ENCODE measurements at regions not wholly inside any gene's neighbourhood (a gene's known extent, or its start where the extent isn't known, plus 50 kb on each side); places are given as distances from the start of the nearest gene placed in this dataset.

DNA sequence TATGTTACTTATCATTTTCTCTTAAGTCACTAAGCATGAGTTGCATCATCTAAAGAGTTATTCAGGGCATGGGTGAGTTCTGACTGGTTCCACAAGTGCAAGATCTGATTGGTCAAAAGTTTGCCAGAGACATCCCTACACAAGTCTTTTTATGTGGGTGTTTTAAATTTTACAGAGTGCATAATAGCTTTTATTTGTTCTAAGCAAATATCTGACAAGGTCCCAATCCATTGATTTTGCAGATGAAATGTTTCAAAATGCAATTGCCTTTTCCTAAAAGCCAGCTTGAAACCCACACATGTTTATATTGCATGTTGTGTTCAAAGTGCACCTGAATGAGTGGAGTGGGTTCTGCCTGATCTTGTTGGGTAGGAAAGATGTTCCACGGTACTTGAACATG, 101.7 kb upstream of the PAX6 start:
- WGBS (ENCODE audit: insufficient coverage) = 100% methylated on average over 1 of the region's 1 CpG
- CTCF ChIA-PET = no interaction called here
- H3K27me3 ChIP-seq (replicated peaks in 2 of 5; ENCODE audit: control insufficient read depth in 4 of 5, insufficient read depth in 5 of 5, low read length in 4 of 5) = peaks cover 0 to 4% (median 0%) of the 10 kb centered on the region in 5 experiments
- POLR2A ChIA-PET = no interaction called here
- no peaks in the 10 kb centered on the region for H3K36me3 ChIP-seq (ENCODE audit: control insufficient read depth in 4 of 4, insufficient read depth in 4 of 4, low read length in 3 of 4)
- H3K4me1 ChIP-seq (ENCODE audit: control extremely low read depth in 1 of 4, control insufficient read depth in 4 of 4, insufficient read depth in 4 of 4, low read length in 3 of 4) = no peaks in the 10 kb centered on the region
- no peak overlapping the region for H3K4me3 ChIP-seq (ENCODE audit: control insufficient read depth in 1 of 7, extremely low read depth in 1 of 7, insufficient read depth in 4 of 7, low read depth in 2 of 7, low read length in 6 of 7)
- H3K9me3 ChIP-seq (ENCODE audit: control extremely low read depth in 1 of 5, control insufficient read depth in 4 of 5, insufficient read depth in 2 of 5, low read depth in 1 of 5, low read length in 4 of 5) = no peaks in the 10 kb centered on the region
- no peak overlapping the region for H3K27ac ChIP-seq (ENCODE audit: insufficient read depth in 1 of 2, low read depth in 1 of 2, low read length in 2 of 2, poor library complexity in 1 of 2, severe bottlenecking in 2 of 2)
- DNase-seq = no peak

DNA sequence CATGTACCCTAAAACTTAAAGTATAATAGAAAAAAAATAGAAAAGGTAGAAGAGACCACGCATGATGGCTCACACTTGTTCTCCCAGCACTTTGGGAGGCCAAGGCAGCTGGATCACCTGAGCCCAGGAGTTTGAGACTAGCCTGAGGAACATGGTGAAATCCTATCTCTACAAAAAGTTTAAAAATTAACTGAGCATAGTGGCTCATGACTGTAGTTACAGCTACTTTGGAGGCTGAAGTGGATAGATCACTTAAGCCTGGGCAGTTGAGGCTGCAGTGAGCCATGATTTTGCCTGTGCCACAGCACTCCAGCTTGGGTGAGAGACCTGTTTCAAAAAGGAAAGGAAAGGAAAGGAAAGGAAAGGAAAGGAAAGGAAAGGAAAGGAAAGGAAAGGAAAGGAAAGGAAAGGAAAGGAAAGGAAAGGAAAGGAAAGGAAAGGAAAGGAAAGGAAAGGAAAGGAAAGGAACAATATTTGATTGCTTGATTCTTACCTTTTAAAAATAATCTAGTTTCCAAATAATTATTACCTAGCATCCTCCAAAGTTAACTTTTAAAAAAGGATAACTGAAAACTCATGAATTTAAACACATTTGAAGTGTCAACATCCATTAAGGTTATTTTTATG, 99.9 kb upstream of the PAX6 start:
- CTCF ChIA-PET = no interaction called here
- DNase-seq = no peak
- Histone ChIP-seq H3K9me3 (ENCODE audit: control extremely low read depth in 1 of 5, control insufficient read depth in 4 of 5, insufficient read depth in 2 of 5, low read depth in 1 of 5, low read length in 4 of 5) (peaks cover 0 to 2% (median 0%) of the 10 kb centered on the region in 5 experiments), H3K36me3 (ENCODE audit: control insufficient read depth in 4 of 4, insufficient read depth in 4 of 4, low read length in 3 of 4) (no peaks in the 10 kb centered on the region), H3K4me1 (ENCODE audit: control extremely low read depth in 1 of 4, control insufficient read depth in 4 of 4, insufficient read depth in 4 of 4, low read length in 3 of 4) (no peaks in the 10 kb centered on the region), H3K27ac (ENCODE audit: insufficient read depth in 1 of 2, low read depth in 1 of 2, low read length in 2 of 2, poor library complexity in 1 of 2, severe bottlenecking in 2 of 2) (no peak overlapping the region), H3K27me3 (replicated peaks in 2 of 5; ENCODE audit: control insufficient read depth in 4 of 5, insufficient read depth in 5 of 5, low read length in 4 of 5) (peaks cover 0 to 4% (median 0%) of the 10 kb centered on the region in 5 experiments), H3K4me3 (ENCODE audit: control insufficient read depth in 1 of 7, extremely low read depth in 1 of 7, insufficient read depth in 4 of 7, low read depth in 2 of 7, low read length in 6 of 7) (no peak overlapping the region)
- 100% methylated on average over 1 of the region's 1 CpG for WGBS (ENCODE audit: insufficient coverage)
- POLR2A ChIA-PET = no interaction called here

- H3K4me1 ChIP-seq (ENCODE audit: control extremely low read depth in 1 of 4, control insufficient read depth in 4 of 4, insufficient read depth in 4 of 4, low read length in 3 of 4) = no peaks in the 10 kb centered on the region
- peaks cover 0 to 2% (median 0%) of the 10 kb centered on the region in 5 experiments for H3K9me3 ChIP-seq (ENCODE audit: control extremely low read depth in 1 of 5, control insufficient read depth in 4 of 5, insufficient read depth in 2 of 5, low read depth in 1 of 5, low read length in 4 of 5)
- H3K27me3 ChIP-seq (replicated peaks in 2 of 5; ENCODE audit: control insufficient read depth in 4 of 5, insufficient read depth in 5 of 5, low read length in 4 of 5) = no peaks in the 10 kb centered on the region
- DNase-seq = no peak
- no peaks in the 10 kb centered on the region for H3K36me3 ChIP-seq (ENCODE audit: control insufficient read depth in 4 of 4, insufficient read depth in 4 of 4, low read length in 3 of 4)
- ChIA-PET CTCF (interaction anchor here (1.1 to 1.2 kb wide), 2 partner anchors 10 to 12 kb away, joined by 3 read pairs; no protein-coding TSS in a partner anchor), POLR2A (no interaction called here)
- no peak overlapping the region for H3K27ac ChIP-seq (ENCODE audit: insufficient read depth in 1 of 2, low read depth in 1 of 2, low read length in 2 of 2, poor library complexity in 1 of 2, severe bottlenecking in 2 of 2)
- WGBS (ENCODE audit: insufficient coverage) = 96% methylated on average over 10 of the region's 14 CpGs
- H3K4me3 ChIP-seq (ENCODE audit: control insufficient read depth in 1 of 7, extremely low read depth in 1 of 7, insufficient read depth in 4 of 7, low read depth in 2 of 7, low read length in 6 of 7) = no peak overlapping the region
Measured at GRCh38 chr11:31903225-31904074, 92.3 kb upstream of the PAX6 start.

DNA sequence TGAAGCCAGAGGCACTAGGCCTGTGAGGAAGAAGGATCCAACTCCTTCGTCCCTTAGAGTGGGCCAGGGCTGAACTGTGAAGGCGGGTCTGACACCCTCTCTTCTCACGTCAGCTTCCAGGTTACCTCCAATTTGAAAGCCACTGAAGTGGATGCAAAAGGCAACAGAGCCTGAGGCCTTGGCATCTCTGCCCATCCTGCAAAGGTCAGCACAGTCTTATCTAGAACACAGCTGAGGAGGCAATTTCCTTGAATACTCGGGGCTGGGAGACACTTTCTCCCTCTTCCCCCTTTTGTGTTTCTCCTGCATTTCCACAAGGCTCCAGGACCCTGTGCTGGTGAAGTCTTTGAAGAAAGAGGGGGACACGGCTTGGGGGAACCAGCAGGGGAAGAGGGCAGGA, 91.6 kb upstream of the PAX6 start:
- ChIA-PET CTCF (no interaction called here), POLR2A (no interaction called here)
- Histone ChIP-seq H3K4me3 (ENCODE audit: control insufficient read depth in 1 of 7, extremely low read depth in 1 of 7, insufficient read depth in 4 of 7, low read depth in 2 of 7, low read length in 6 of 7) (no peak overlapping the region), H3K9me3 (ENCODE audit: control extremely low read depth in 1 of 5, control insufficient read depth in 4 of 5, insufficient read depth in 2 of 5, low read depth in 1 of 5, low read length in 4 of 5) (peaks cover 0 to 2% (median 0%) of the 10 kb centered on the region in 5 experiments), H3K4me1 (ENCODE audit: control extremely low read depth in 1 of 4, control insufficient read depth in 4 of 4, insufficient read depth in 4 of 4, low read length in 3 of 4) (no peaks in the 10 kb centered on the region), H3K27ac (ENCODE audit: insufficient read depth in 1 of 2, low read depth in 1 of 2, low read length in 2 of 2, poor library complexity in 1 of 2, severe bottlenecking in 2 of 2) (no peak overlapping the region), H3K36me3 (ENCODE audit: control insufficient read depth in 4 of 4, insufficient read depth in 4 of 4, low read length in 3 of 4) (no peaks in the 10 kb centered on the region), H3K27me3 (replicated peaks in 2 of 5; ENCODE audit: control insufficient read depth in 4 of 5, insufficient read depth in 5 of 5, low read length in 4 of 5) (no peaks in the 10 kb centered on the region)
- WGBS (ENCODE audit: insufficient coverage) = 100% methylated on average over 1 of the region's 5 CpGs
- no peak for DNase-seq

GRCh38 chr11:31895926-31896325, 84.8 kb upstream of the PAX6 start:
- H3K4me3 ChIP-seq (ENCODE audit: control insufficient read depth in 1 of 7, extremely low read depth in 1 of 7, insufficient read depth in 4 of 7, low read depth in 2 of 7, low read length in 6 of 7) = no peak overlapping the region
- WGBS (ENCODE audit: insufficient coverage) = no CpG with 5 or more reads among the region's 1 CpG
- ChIA-PET CTCF (no interaction called here), POLR2A (no interaction called here)
- peaks cover 0 to 1% (median 0%) of the 10 kb centered on the region in 5 experiments for H3K9me3 ChIP-seq (ENCODE audit: control extremely low read depth in 1 of 5, control insufficient read depth in 4 of 5, insufficient read depth in 2 of 5, low read depth in 1 of 5, low read length in 4 of 5)
- H3K27me3 ChIP-seq (replicated peaks in 2 of 5; ENCODE audit: control insufficient read depth in 4 of 5, insufficient read depth in 5 of 5, low read length in 4 of 5) = peaks cover 0 to 2% (median 0%) of the 10 kb centered on the region in 5 experiments
- no peaks in the 10 kb centered on the region for H3K4me1 ChIP-seq (ENCODE audit: control extremely low read depth in 1 of 4, control insufficient read depth in 4 of 4, insufficient read depth in 4 of 4, low read length in 3 of 4)
- no peak for DNase-seq
- no peak overlapping the region for H3K27ac ChIP-seq (ENCODE audit: insufficient read depth in 1 of 2, low read depth in 1 of 2, low read length in 2 of 2, poor library complexity in 1 of 2, severe bottlenecking in 2 of 2)
- H3K36me3 ChIP-seq (ENCODE audit: control insufficient read depth in 4 of 4, insufficient read depth in 4 of 4, low read length in 3 of 4) = no peaks in the 10 kb centered on the region

- Histone ChIP-seq H3K4me3 (ENCODE audit: control insufficient read depth in 1 of 7, extremely low read depth in 1 of 7, insufficient read depth in 4 of 7, low read depth in 2 of 7, low read length in 6 of 7) (no peak overlapping the region), H3K27ac (ENCODE audit: insufficient read depth in 1 of 2, low read depth in 1 of 2, low read length in 2 of 2, poor library complexity in 1 of 2, severe bottlenecking in 2 of 2) (no peak overlapping the region), H3K4me1 (ENCODE audit: control extremely low read depth in 1 of 4, control insufficient read depth in 4 of 4, insufficient read depth in 4 of 4, low read length in 3 of 4) (no peaks in the 10 kb centered on the region), H3K36me3 (ENCODE audit: control insufficient read depth in 4 of 4, insufficient read depth in 4 of 4, low read length in 3 of 4) (no peaks in the 10 kb centered on the region), H3K9me3 (ENCODE audit: control extremely low read depth in 1 of 5, control insufficient read depth in 4 of 5, insufficient read depth in 2 of 5, low read depth in 1 of 5, low read length in 4 of 5) (no peaks in the 10 kb centered on the region), H3K27me3 (replicated peaks in 2 of 5; ENCODE audit: control insufficient read depth in 4 of 5, insufficient read depth in 5 of 5, low read length in 4 of 5) (peaks cover 0 to 30% (median 11%) of the 10 kb centered on the region in 5 experiments)
- 80% methylated on average over 5 of the region's 6 CpGs for whole genome bisulfite sequencing (ENCODE audit: insufficient coverage)
- ChIA-PET CTCF (interaction anchor here (0.6 kb wide), 2 partner anchors 9 to 654 kb away, joined by 3 read pairs; no protein-coding TSS in a partner anchor), POLR2A (no interaction called here)
- no peak for DNase-seq
Measured at GRCh38 chr11:31887180-31887579, 76.1 kb upstream of the PAX6 start.

- no peak for DNase-seq
- 94% methylated on average over 2 of the region's 3 CpGs for WGBS (ENCODE audit: insufficient coverage)
- H3K27ac ChIP-seq (ENCODE audit: insufficient read depth in 1 of 2, low read depth in 1 of 2, low read length in 2 of 2, poor library complexity in 1 of 2, severe bottlenecking in 2 of 2) = no peak overlapping the region
- ChIA-PET CTCF (no interaction called here), POLR2A (no interaction called here)
- H3K4me1 ChIP-seq (ENCODE audit: control extremely low read depth in 1 of 4, control insufficient read depth in 4 of 4, insufficient read depth in 4 of 4, low read length in 3 of 4) = no peaks in the 10 kb centered on the region
- H3K27me3 ChIP-seq (replicated peaks in 2 of 5; ENCODE audit: control insufficient read depth in 4 of 5, insufficient read depth in 5 of 5, low read length in 4 of 5) = peaks cover 0 to 39% (median 11%) of the 10 kb centered on the region in 5 experiments
- no peaks in the 10 kb centered on the region for H3K36me3 ChIP-seq (ENCODE audit: control insufficient read depth in 4 of 4, insufficient read depth in 4 of 4, low read length in 3 of 4)
- no peaks in the 10 kb centered on the region for H3K9me3 ChIP-seq (ENCODE audit: control extremely low read depth in 1 of 5, control insufficient read depth in 4 of 5, insufficient read depth in 2 of 5, low read depth in 1 of 5, low read length in 4 of 5)
- no peak overlapping the region for H3K4me3 ChIP-seq (ENCODE audit: control insufficient read depth in 1 of 7, extremely low read depth in 1 of 7, insufficient read depth in 4 of 7, low read depth in 2 of 7, low read length in 6 of 7)
Measured at GRCh38 chr11:31884080-31884479, 73.0 kb upstream of the PAX6 start.

Measured in common myeloid progenitor, CD34-positive (primary cell).